ENCODE measurements at regions not wholly inside any gene's neighbourhood (a gene's known extent, or its start where the extent isn't known, plus 50 kb on each side); places are given as distances from the start of the nearest gene placed in this dataset.

DNA sequence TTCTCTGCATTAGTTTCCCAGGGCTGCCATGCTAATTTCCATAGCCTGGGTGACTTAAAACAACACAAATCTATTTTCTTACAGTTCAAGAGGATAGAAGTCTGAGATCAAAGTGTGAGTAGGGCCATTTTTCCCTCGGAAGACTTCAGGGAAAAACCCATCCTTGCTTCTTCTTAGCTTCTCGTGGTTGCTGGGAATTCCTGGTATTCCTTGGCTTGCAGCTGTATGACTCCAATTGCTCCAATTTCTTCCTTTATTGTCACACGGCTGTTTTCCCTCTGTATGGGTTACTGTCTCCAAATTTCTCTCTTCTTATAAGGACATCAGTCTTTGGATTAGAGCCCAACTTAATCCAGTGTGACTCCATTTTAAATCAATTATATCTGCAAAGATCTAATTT lies 128.4 kb upstream of the JAG1 start (continued):
- TF ChIP-seq ZNF114 (CRISPR knock-in tag; IDR thresholded peaks at IDR 0.05), result no peak
- TF ChIP-seq, protein P1, sequence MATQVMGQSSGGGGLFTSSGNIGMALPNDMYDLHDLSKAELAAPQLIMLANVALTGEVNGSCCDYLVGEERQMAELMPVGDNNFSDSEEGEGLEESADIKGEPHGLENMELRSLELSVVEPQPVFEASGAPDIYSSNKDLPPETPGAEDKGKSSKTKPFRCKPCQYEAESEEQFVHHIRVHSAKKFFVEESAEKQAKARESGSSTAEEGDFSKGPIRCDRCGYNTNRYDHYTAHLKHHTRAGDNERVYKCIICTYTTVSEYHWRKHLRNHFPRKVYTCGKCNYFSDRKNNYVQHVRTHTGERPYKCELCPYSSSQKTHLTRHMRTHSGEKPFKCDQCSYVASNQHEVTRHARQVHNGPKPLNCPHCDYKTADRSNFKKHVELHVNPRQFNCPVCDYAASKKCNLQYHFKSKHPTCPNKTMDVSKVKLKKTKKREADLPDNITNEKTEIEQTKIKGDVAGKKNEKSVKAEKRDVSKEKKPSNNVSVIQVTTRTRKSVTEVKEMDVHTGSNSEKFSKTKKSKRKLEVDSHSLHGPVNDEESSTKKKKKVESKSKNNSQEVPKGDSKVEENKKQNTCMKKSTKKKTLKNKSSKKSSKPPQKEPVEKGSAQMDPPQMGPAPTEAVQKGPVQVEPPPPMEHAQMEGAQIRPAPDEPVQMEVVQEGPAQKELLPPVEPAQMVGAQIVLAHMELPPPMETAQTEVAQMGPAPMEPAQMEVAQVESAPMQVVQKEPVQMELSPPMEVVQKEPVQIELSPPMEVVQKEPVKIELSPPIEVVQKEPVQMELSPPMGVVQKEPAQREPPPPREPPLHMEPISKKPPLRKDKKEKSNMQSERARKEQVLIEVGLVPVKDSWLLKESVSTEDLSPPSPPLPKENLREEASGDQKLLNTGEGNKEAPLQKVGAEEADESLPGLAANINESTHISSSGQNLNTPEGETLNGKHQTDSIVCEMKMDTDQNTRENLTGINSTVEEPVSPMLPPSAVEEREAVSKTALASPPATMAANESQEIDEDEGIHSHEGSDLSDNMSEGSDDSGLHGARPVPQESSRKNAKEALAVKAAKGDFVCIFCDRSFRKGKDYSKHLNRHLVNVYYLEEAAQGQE (IDR thresholded peaks at IDR 0.05; ENCODE audit: unreplicated experiment), result no peak
- TF ChIP-seq CTCF (conservative IDR thresholded peaks at IDR 0.05; ENCODE audit: low read depth in 2 of 2), result no peak
- no peak for TF ChIP-seq JUNB (IDR thresholded peaks at IDR 0.05; ENCODE audit: unreplicated experiment)
- TF ChIP-seq STAT1 (IDR thresholded peaks at IDR 0.05; ENCODE audit: unreplicated experiment), result no peak
- TF ChIP-seq ZNF331 (CRISPR knock-in tag; IDR thresholded peaks at IDR 0.05; ENCODE audit: low read depth), result no peak
- TF ChIP-seq ETS1 (IDR thresholded peaks at IDR 0.05), result no peak
- TF ChIP-seq EZH2phosphoT487 (IDR thresholded peaks at IDR 0.05; ENCODE audit: unreplicated experiment), result no peak
- TF ChIP-seq NANOG (IDR thresholded peaks at IDR 0.05; ENCODE audit: borderline replicate concordance), result no peak
- TF ChIP-seq CREB1 (CRISPR knock-in tag; IDR thresholded peaks at IDR 0.05; ENCODE audit: low read depth), result no peak

- H3K27me3 ChIP-seq (ENCODE audit: insufficient read depth), result no peaks in the 10 kb centered on the region
- H2AFZ ChIP-seq, result no peak overlapping the region; the same call in 1 of the 2 replicates
- Mint-ChIP-seq H3K4me1 (peaks cover 9% of the 10 kb centered on the region; the same call in 2 of the 3 replicates), H3K9me3 (no peaks in the 10 kb centered on the region), H3K27ac (no peak overlapping the region), H3K27me3 (ENCODE audit: insufficient read depth, low read depth, poor library complexity) (no peaks in the 10 kb centered on the region), H3K4me3 (no peak overlapping the region), H3K36me3 (ENCODE audit: low read depth) (no peaks in the 10 kb centered on the region)
- no peak overlapping the region for H3K4me3 ChIP-seq
- no peaks in the 10 kb centered on the region for H3K36me3 ChIP-seq (ENCODE audit: insufficient read depth)
- peaks cover 8% of the 10 kb centered on the region for H3K4me1 ChIP-seq (ENCODE audit: insufficient read depth)
- peak; percentile 8 for DNase-seq (ENCODE audit: low spot score)
- H3K79me2 ChIP-seq (replicated peaks; ENCODE audit: insufficient read depth), result no peaks in the 10 kb centered on the region
- no peaks in the 10 kb centered on the region for H3F3A ChIP-seq (replicated peaks; ENCODE audit: low read depth)
- peak; percentile 44; the same call in 2 of the 3 replicates for ATAC-seq
- H3K27ac ChIP-seq (ENCODE audit: low read depth), result no peak overlapping the region
- no peak overlapping the region for H3K4me2 ChIP-seq
- no peaks in the 10 kb centered on the region for H4K20me1 ChIP-seq (replicated peaks; ENCODE audit: insufficient read depth)
- H3K9me2 ChIP-seq (ENCODE audit: insufficient read depth), result peaks cover 13% of the 10 kb centered on the region; the same call in 1 of the 2 replicates
- TF ChIP-seq CTCF (conservative IDR thresholded peaks at IDR 0.05; ENCODE audit: low read depth in 2 of 2) (no peak), CREB1 (CRISPR knock-in tag; IDR thresholded peaks at IDR 0.05; ENCODE audit: low read depth) (no peak), ZNF462 (CRISPR knock-in tag; IDR thresholded peaks at IDR 0.05) (no peak)
These were observed 132.0 kb upstream of the JAG1 start for GRCh38 chr20:10805764-10806163.

Data from GM23338 (cell line).